ENCODE measurements at regions not wholly inside any gene's neighbourhood (a gene's known extent, or its start where the extent isn't known, plus 50 kb on each side); places are given as distances from the start of the nearest gene placed in this dataset.

DNA sequence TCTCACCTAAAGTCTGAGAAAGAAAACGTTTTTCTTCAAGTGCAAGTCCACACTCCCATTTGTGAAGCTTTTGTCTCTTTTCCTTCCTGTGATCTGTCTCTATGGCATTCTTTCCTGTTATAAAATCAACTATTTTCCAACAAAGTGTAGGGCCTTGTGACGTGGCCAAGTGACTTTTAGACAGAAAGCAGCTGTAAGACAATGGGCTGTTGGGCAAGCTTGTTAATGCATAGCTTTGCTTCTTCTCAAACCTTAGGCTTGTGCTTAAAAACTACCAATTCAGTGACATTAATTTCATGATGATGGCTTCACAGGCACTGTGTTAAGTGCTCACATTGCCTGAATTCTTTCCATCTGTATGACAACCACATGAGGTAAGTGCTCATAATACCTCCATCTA, 83.5 kb downstream of the VCY1B start:
- DNase-seq (ENCODE audit: low read depth in 4 of 4, low spot score in 2 of 4) = no peak

- DNase-seq (ENCODE audit: low read depth in 4 of 4, low spot score in 2 of 4) = no peak
Observed at GRCh38 chrY:14145614-14146013, 89.6 kb downstream of the VCY1B start.

- no peak for DNase-seq (ENCODE audit: low read depth in 4 of 4, low spot score in 2 of 4)
Observed at GRCh38 chrY:14182776-14183175, 126.7 kb downstream of the VCY1B start.

DNA sequence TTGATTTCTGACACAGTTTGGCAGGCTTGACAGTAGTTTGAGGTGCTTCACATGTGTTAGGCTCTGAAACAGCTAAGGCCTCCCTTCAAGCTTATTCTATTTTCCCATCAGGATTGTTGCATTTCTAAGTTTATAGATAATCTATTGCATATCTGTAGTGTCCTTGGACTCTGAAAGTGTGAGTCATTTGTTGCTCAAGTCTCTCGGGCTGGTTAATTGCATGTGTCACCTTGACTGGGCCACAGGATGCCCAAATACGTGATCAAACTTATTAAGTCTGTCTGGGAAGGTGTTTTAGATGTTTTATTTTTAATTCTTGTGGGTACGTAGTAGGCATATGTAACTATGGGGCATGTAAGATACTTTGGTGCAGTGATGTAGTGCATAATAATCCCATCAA, 166.0 kb downstream of the VCY1B start:
- no peak for DNase-seq (ENCODE audit: low read depth in 4 of 4, low spot score in 2 of 4)

GRCh38 chrY:14231703-14232102, 175.7 kb downstream of the VCY1B start:
- no peak for DNase-seq (ENCODE audit: low read depth in 4 of 4, low spot score in 2 of 4)

GRCh38 chrY:14235070-14235469, 179.0 kb downstream of the VCY1B start:
- no peak for DNase-seq (ENCODE audit: low read depth in 4 of 4, low spot score in 2 of 4)

GRCh38 chrY:14238277-14238676, 182.2 kb downstream of the VCY1B start:
- DNase-seq (ENCODE audit: low read depth in 4 of 4, low spot score in 2 of 4) = no peak

DNA sequence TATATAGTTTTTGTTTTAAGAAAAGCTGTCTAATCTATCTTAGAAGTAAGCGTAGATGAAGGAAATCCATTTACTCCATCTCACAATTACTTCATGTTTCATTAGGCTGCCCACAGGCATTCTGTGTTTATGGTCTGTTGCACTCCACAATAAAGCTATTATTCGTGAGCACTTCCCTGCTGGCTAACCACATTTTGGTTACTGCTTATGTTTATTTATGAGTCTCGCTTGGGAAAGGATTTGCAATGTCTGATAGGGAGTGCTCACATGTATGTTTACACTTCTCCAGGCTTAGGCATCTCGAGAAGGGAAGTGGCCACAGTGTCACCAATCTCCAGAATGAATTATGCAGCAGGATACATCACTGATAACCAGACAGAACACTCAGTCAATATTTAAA, 190.9 kb downstream of the VCY1B start:
- no peak for DNase-seq (ENCODE audit: low read depth in 4 of 4, low spot score in 2 of 4)

DNA sequence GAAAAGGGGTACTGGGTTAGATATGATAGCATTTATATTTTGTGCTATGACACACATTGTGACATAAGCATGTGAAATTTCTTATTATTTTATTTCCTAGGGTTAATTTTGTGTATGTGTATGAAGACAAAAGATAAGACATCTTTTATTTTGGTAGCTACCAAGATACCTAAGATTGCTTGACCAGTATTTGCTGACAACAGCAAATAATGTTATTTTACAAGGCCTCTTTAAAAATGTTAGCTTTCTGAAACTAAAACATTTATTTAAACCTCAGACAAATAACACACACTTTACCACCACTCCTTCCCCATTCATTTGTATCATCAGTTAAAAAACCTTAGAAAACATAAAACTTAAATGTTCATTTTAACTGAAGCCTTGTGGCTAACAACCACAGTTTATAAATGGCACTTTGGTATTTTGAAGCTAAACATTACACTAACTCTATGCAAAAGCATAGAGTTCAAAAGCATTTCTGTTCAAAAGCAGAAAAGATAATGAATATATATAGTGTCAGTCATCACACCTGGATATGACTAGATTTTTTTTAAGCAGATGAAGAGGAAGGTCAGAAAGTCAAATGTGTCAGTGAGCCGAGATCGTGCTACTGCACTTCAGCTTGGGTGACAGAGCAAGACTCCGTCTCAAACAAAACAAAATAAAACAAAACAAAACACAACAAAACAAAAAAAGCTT, 193.0 kb downstream of the VCY1B start:
- no peak for DNase-seq (ENCODE audit: low read depth in 4 of 4, low spot score in 2 of 4)

DNA sequence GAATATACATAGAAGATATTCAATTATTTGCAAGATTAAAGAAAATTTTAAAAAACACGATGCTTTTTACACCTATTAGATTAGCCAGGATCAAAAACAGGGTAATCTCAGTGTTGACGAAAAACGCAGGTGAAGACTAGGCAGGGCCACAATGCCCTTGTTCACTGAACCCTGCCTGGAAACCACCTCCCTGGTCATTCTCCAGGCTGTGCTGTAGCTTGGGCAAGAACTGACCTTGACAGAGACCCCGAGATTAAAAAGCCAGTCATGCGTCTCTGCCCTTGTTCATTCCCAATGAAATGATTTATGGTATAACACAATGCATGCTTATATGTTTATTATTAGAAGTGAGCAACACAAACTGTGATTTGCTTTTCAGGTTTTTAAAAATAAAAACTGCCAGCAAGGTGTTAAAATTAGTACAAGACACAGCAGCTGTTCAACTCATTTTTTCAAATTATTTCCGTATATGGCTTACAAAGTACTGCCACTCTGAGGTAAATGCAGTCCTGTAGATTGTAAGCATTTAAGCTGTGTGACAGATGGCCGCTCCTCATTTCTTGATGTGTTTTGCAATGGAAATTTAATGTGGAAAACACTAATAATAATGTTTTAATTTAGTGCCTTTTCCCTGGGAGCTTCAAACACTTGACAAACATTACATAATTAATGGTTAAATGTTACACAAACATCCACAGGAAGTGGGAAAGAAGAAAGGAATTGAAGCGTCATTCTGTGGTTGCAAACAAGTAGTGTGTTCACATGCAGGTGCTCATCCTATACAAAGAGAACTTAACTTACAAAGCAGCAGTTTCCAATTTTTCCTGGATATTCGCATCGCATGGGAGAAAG, 200.2 kb downstream of the VCY1B start:
- DNase-seq (ENCODE audit: low read depth in 4 of 4, low spot score in 2 of 4) = no peak

DNA sequence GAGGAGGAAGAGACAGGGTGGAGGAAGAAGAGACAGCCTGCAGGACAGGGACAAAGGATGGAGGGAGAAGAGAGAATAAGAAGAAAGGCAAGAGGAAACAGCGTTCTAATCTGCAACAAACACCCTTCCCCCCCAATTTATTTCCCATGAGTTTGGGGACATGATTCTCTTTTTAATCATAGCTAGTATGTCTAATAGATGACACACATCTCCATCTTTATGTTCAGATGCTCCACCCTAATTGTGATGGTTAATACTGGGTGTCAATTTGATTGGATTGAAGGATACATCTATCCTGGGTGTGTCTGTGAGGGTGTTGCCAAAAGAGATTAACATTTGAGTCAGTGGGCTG, 200.8 kb downstream of the VCY1B start:
- no peak for DNase-seq (ENCODE audit: low read depth in 4 of 4, low spot score in 2 of 4)

GRCh38 chrY:14277029-14277428, 221.0 kb downstream of the VCY1B start:
- DNase-seq (ENCODE audit: low read depth in 4 of 4, low spot score in 2 of 4) = no peak

DNA sequence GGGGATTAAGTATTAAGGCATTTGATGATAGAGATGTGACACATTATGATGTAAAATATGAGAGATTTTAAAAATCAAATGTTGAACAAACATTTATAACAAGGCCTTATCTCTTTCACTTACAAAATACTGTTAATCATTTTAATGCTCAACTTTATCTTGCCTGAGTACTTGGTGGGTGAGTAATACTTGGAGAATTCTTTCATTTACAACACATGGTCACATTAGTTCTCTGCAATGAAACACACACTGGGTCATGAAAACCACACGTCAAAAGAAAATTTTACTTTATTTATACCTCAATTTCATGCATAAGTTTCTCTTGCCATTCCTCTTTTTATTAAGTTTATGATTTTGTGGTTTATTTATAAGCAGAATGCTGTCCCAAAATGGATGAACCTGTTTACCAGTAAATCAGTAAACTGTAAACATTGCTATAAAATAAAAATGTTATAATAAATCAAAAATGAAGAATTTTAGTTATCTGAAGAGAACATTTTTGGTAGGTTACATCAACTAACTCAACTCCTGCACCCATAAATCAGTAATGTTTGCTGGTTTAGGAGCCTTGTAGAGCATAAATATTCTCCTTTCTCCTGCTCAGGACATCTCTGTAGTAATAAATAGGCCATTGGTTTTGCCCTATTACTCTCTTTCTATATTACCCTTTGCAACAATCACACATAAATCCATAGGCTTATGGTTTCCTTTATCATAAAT, 233.5 kb upstream of the NLGN4Y start:
- no peak for DNase-seq (ENCODE audit: low read depth in 4 of 4, low spot score in 2 of 4)

GRCh38 chrY:14292382-14292781, 231.9 kb upstream of the NLGN4Y start:
- DNase-seq (ENCODE audit: low read depth in 4 of 4, low spot score in 2 of 4) = no peak

DNA sequence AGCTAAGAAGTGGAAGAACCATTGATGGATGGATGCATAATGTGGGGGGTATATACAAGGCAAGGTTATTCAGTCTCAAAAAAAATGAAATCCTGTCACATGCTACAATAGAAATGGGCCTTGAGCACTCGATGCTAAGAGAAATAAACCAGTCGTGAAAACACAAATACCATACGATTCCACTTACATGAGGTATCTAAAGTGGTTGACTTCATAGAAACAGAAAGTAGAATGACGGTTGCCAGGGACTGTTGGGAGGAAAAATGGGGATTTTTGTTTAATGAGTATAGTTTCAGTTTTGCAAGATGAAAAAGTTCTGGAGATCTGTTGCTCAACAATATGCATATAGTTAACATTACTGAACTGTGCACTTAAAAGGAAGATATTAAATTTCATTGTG, 223.6 kb upstream of the NLGN4Y start:
- no peak for DNase-seq (ENCODE audit: low read depth in 4 of 4, low spot score in 2 of 4)

DNA sequence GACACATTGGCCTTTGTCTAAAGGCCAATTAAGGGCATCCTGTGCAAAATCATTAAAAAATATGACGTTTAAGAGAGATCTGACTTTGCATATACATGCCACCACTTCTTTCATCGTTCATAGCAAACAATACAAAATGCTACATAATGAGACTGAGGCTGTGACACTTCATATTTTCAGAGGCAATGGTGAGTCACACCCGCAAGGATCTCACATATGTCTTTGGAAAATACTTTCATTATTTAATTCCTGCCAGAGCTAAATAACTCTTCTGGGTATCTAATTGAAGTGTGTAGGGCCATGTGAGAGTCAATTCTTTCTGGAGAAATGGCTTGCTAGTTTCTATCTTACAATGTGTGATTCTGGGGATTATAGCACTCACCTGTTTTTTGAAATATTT, 222.8 kb upstream of the NLGN4Y start:
- no peak for DNase-seq (ENCODE audit: low read depth in 4 of 4, low spot score in 2 of 4)

DNA sequence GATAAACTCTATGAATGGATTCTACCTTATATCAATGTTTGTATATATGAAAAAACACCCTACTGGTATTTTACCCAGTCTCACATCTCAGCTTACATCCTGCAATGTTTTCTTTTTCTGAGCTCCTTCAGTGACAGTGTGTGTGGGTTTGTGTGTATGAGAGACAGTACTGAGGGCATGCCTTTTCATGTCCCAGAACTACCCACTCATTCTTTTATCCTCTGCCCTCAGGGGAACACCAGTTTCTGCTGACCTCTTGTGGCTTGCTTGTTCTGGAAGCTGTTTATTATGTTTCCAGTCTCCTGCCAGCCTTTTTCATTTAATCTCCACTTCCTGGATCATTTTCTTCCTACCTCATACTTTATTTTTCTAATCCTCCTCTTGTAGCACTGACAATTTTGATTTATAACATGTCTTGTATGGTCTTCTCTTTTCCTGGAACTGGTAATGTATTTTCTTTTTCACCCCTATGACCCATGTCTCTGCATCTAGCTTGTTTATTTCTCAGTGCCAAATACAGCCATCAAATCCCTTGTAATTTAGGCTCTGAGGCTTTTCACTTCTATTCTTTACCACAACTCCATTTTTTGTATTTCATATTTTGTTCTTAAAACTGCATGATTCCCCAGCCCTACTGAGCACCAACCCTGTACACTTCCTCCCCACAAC, 195.5 kb upstream of the NLGN4Y start:
- DNase-seq (ENCODE audit: low read depth in 4 of 4, low spot score in 2 of 4) = peak in 1 of 4 donors; percentile 7

- DNase-seq (ENCODE audit: low read depth in 4 of 4, low spot score in 2 of 4) = no peak
Observed at GRCh38 chrY:14330362-14330761, 194.0 kb upstream of the NLGN4Y start.

- DNase-seq (ENCODE audit: low read depth in 4 of 4, low spot score in 2 of 4) = no peak
Observed at GRCh38 chrY:14339524-14339923, 184.8 kb upstream of the NLGN4Y start.

DNA sequence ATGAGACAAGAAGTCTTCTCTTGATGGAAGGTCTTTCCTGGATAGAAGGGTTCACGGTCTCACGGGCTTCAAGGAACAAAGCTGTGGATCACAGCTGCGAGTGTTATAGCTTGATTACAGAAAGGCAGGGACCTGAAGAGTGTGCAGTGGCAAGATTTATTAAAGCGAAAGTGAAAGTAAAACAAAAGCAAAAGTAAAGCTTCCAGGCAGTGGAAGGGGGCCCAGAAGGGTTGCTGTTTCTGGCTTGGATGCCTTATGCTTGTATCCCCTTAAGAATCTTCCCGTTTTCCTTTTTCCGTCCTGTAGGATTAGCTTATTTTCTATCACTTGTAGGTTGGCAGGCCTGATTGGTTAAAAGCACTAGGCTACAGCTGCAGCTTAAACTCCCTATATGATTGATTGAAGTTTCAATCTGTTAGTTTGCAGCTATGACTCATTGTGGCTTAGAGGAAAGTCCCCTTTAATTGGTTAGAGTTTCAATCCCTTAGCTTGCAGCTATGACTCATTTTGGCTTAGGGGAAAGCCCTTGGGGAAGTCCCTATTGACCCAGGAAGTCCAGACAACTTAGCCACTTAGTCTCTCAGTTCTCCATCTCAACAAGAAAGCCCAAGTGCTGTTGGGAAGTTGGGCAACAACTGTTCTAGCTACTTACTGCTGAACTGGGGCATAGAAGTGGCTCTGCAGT, 183.7 kb upstream of the NLGN4Y start:
- no peak for DNase-seq (ENCODE audit: low read depth in 4 of 4, low spot score in 2 of 4)

Measured in left renal cortex interstitium (tissue), 4 donors.